HCT116 (cell line): ENCODE measurements at regions not wholly inside any gene's neighbourhood (a gene's known extent, or its start where the extent isn't known, plus 50 kb on each side); places are given as distances from the start of the nearest gene placed in this dataset.

ENCODE experiments used
- CBX3 ChIP-seq: IDR thresholded peaks from 2 replicates; pipeline ENCODE4 v1.6.1; 2012; ENCODE audit warnings: low read depth
- CEBPB ChIP-seq: IDR thresholded peaks from 2 replicates; pipeline ENCODE4 v1.6.1; 2012; ENCODE audit warnings: low read depth
- EGR1 ChIP-seq: IDR thresholded peaks from 2 replicates; pipeline ENCODE4 v1.6.1; 2012; ENCODE audit warnings: low read depth
- EZH2 ChIP-seq: fragments of 200-600 bp; sonication (generic); IDR thresholded peaks from 2 replicates; pipeline ENCODE4 v1.6.1; 2017; ENCODE audit warnings: antibody characterized with exemption, mixed run types
- JUND ChIP-seq: IDR thresholded peaks from 2 replicates; pipeline ENCODE4 v1.6.1; 2012
- POLR2A ChIP-seq: IDR thresholded peaks from 2 replicates; pipeline ENCODE4 v1.7.0; 2011; ENCODE audit warnings: borderline replicate concordance; ENCODE audit not compliant: insufficient read depth, insufficient read length; ENCODE audit errors: extremely low read depth
- POLR2AphosphoS5 ChIP-seq: IDR thresholded peaks from 2 replicates; pipeline ENCODE4 v1.6.1; 2011; ENCODE audit warnings: mild to moderate bottlenecking, low read depth, low read length, moderate library complexity
- RAD21 ChIP-seq: IDR thresholded peaks from 2 replicates; pipeline ENCODE4 v1.6.1; 2012; ENCODE audit warnings: low read depth, mild to moderate bottlenecking
- SIN3A ChIP-seq: IDR thresholded peaks from 2 replicates; pipeline ENCODE4 v1.6.1; 2012; ENCODE audit warnings: low read depth
- SP1 ChIP-seq: IDR thresholded peaks from 2 replicates; pipeline ENCODE4 v1.6.1; 2012; ENCODE audit warnings: low read depth
- YY1 ChIP-seq: IDR thresholded peaks from 2 replicates; pipeline ENCODE4 v1.6.1; 2011; ENCODE audit warnings: low read length, low read depth, moderate library complexity, mild to moderate bottlenecking; ENCODE audit not compliant: insufficient replicate concordance; ENCODE audit errors: extremely low read depth
- TF ChIP-seq, protein P1 (sequence below): IDR thresholded peaks from 2 replicates; pipeline ENCODE4 v1.6.1; 2012
- TF ChIP-seq, protein P2 (sequence below), 3 experiments: fragments of 200-600 bp in 1 of 3; sonication (generic) in 1 of 3; IDR thresholded peaks in 2 of 3; conservative IDR thresholded peaks in 1 of 3; 2 replicates each; pipeline ENCODE4 v1.5.1; 2012 to 2017; ENCODE audit warnings: low read depth in 2 of 3, low read length in 2 of 3, antibody characterized with exemption in 1 of 3, borderline replicate concordance in 1 of 3, control low read depth in 1 of 3, mild to moderate bottlenecking in 1 of 3, mixed read lengths in 1 of 3, mixed run types in 1 of 3, moderate library complexity in 1 of 3; ENCODE audit not compliant: insufficient read depth in 1 of 3

DNA sequence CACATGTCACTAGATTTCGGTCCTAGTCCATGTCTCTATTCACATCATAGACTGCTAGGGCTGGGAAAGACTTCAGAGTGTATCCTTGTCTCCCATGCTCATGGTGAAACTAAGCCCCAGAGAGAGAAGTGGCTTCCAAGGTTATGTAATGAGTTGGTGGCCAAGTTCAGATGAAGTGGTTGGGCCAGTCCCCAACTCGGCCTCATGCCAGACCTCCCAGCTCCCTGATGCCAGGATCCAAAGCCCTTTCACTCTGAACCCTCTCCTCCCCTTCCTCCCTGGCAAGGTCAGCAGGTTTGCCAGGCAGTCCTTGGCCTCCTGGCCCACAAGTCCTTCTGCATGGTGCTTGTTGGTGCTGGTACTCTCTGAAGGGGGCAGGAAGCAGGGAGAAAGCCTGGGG lies 189.7 kb downstream of the AXIN2 start:
- TF ChIP-seq, protein P1, sequence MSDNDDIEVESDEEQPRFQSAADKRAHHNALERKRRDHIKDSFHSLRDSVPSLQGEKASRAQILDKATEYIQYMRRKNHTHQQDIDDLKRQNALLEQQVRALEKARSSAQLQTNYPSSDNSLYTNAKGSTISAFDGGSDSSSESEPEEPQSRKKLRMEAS = no peak
- no peak for TF ChIP-seq EZH2
- no peak for TF ChIP-seq POLR2A
- TF ChIP-seq YY1 = no peak
- no peak for TF ChIP-seq SP1
- TF ChIP-seq, protein P2, sequence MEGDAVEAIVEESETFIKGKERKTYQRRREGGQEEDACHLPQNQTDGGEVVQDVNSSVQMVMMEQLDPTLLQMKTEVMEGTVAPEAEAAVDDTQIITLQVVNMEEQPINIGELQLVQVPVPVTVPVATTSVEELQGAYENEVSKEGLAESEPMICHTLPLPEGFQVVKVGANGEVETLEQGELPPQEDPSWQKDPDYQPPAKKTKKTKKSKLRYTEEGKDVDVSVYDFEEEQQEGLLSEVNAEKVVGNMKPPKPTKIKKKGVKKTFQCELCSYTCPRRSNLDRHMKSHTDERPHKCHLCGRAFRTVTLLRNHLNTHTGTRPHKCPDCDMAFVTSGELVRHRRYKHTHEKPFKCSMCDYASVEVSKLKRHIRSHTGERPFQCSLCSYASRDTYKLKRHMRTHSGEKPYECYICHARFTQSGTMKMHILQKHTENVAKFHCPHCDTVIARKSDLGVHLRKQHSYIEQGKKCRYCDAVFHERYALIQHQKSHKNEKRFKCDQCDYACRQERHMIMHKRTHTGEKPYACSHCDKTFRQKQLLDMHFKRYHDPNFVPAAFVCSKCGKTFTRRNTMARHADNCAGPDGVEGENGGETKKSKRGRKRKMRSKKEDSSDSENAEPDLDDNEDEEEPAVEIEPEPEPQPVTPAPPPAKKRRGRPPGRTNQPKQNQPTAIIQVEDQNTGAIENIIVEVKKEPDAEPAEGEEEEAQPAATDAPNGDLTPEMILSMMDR (IDR thresholded peaks at IDR 0.05 in 2 of 3, conservative IDR thresholded peaks at IDR 0.05 in 1 of 3; ENCODE audit: borderline replicate concordance in 1 of 3, insufficient read depth in 1 of 3, low read depth in 2 of 3, low read length in 2 of 3) = no peak
- no peak for TF ChIP-seq RAD21
- TF ChIP-seq CBX3 = no peak
- TF ChIP-seq EGR1 = no peak
- no peak for TF ChIP-seq JUND
- no peak for TF ChIP-seq POLR2AphosphoS5
- no peak for TF ChIP-seq SIN3A
- TF ChIP-seq CEBPB = no peak
